HuH-7.5 (cell line): ENCODE measurements at regions not wholly inside any gene's neighbourhood (a gene's known extent, or its start where the extent isn't known, plus 50 kb on each side); places are given as distances from the start of the nearest gene placed in this dataset.
"Not testable (repeated sequence)": the region's sequence is repeated elsewhere in the genome, so short reads cannot be mapped to it uniquely, and the experiment has no call there.

ENCODE experiments used
- DNase-seq: peaks from one replicate; pipeline ENCODE4 v3.0.0; 2011; ENCODE audit warnings: low spot score

DNA sequence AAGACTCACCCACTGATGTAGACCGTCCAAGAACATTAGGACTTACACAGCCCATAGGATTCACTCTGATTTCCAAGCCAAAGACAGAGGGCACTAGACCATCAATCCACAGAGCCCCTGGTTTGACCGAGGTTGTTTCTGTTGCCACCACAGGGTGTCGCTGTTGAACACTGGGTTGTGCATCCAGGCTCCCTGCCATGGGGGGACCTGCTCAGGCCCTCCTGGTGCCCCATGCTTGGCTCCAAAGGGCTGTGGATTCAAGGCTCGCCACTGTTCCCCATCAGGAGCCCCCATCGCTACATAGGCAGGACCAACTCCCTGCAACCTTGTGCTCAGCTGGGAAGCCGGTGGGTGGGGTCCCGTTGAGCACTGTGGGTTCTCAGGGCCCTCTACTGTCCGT lies 128.0 kb upstream of the ANO1 start:
- peak; percentile 83 for DNase-seq

DNA sequence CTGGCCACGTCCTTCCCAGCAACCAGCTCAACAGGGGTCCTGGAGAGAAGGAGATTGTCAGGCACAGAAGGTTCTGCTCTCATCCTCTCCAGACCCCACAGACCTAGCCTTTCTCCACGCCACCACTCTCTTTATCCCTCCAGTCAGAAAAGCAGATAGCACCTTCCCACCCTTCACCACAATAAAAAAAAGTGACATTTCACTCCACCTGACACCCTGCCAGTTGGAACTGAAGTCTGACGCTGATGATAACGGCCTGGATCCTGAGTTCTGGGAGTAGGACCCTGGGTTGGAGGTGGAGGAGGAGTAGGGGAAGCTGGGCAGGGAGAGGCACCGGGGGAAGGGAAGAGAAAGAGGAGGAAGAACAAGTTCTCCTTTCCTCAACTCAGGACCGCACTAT lies 127.5 kb upstream of the ANO1 start:
- no peak for DNase-seq

DNA sequence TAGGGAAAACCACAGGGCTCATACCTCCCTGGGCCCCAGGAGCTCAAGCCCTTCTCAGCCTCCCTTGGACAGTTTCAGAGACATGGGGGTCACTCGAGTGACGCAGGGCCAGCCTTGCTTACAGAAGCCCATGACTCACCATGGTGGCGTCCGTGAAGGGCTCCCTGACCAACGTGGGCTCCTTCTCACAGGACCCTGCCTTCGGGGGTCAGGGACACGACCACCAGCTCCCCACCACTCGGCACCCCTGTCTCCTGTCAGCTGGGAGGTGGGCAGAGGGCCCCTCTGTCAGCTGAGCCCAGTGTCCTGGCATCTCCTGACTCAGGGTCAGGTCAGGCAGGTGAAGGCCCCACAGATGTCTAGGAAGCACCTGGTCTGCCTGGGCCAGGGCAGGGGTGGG lies 126.3 kb upstream of the ANO1 start:
- DNase-seq, result no peak

DNA sequence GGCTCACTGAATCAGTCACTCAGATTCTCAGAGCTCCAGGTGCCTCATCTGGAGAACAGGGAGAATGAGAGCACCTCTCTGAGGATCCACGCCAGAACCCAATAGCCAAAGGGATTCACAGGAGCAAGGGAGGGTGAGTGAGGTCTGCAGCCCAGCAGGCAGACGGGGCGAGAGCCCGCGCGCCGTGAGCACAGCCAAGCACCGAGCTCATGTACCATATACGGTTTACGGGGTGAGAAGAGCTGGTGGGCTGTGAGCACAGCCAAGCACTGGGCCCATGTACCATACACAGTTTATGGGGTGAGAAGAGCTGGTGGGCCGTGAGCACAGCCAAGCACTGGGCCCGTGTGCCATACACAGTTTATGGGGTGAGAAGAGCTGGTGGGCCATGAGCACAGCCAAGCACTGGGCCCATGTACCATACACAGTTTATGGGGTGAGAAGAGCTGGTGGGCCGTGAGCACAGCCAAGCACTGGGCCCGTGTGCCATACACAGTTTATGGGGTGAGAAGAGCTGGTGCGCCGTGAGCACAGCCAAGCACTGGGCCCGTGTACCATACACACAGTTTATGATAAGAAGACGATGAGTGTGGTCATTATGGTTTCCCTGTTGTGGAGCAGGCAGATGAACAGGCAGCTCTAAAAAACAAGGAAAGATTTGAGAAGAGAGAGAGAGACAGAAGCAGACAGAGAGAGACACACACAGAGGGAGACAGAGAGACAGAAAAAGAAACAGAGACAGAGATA lies 125.7 kb upstream of the ANO1 start:
- DNase-seq, result not testable (repeated sequence)

DNA sequence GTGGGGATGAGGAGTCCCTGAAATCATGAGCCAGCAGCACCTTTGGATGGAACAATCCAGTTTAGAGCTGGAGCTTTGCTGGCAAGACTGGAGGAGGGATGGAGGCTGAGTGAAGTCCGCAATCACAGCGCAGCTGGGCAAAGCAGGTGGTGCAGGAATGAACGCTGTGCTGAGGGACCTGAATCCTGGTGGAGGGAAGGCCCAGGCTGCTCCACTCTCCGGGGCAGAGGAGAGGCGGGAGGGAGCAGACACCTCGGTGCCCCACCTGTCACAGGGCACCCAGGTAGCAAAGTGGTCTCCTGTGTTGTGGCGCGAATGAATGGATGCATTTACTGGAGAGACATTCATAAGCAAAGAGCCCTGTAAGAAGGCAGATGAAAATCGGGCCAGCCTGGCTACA lies 124.8 kb upstream of the ANO1 start:
- no peak for DNase-seq

GRCh38 chr11:69954756-69955155 lies 123.4 kb upstream of the ANO1 start:
- no peak for DNase-seq

DNA sequence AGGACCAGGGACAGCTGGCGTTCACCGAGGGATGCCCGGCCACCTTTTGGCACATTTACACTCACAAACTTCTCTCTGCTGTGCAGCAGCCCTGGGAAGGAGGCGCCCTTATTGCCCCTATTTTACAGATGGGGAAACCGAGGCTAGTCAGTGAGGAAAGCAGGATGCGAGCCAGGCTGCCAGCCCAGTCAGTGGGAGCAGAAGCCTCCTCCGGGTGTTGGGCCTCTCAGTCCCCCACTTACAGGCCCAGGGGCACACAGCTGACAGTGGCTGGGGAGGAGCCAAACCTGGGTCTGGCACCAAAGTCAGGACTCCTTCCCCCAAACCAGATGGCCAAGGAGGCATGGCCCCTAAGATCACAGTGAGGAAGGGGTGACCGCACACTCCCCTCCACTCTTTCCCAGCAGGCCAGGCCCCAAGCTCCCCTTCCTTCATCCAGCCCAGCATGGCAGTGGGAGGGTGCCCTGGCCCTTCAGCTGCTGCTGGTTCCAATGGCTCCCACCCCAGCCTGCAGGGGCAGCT lies 121.4 kb upstream of the ANO1 start:
- DNase-seq, result no peak

DNA sequence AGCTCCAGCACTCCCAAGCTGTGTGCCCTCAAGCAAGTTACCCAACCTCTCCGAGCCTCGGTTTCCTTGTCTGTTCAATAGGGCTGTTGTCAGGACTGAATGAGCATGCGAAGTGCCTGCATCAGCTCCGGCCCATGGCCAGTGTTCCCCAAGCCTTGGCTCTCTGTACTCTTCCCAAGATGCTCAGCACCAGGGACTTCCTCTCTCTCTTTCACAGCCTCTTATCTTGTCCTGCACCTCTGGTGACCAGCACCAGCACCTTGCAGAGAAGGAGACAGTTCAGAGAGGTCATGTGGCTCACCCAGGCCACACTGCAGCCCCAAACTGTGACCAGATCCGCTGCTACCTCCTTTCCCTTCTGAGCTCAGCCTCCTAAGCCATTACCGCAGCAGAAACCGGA lies 120.3 kb upstream of the ANO1 start:
- DNase-seq, result no peak

GRCh38 chr11:69958308-69958707 lies 119.8 kb upstream of the ANO1 start:
- no peak for DNase-seq

DNA sequence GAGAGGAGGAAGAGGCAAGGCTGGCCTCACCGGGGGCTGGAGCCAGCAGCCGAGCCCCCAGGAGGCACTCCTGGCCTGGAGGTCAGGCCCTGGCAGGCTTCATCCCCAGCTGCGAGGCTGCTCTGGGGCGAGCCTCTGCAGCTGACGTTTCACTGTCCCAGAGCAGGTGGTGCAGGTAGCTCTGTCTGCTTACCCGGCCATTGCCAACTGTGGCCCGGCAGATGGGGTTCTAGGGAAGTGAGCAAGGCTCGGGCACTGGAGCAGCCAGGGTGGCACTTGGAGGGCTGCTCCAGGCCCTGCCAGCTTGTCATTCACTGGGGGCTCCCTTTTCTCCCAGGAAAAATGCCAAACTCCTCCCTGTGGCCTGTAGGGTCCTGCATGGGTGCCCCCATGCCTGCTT lies 118.7 kb upstream of the ANO1 start:
- DNase-seq, result no peak

GRCh38 chr11:69961738-69962137 lies 116.4 kb upstream of the ANO1 start:
- no peak for DNase-seq

DNA sequence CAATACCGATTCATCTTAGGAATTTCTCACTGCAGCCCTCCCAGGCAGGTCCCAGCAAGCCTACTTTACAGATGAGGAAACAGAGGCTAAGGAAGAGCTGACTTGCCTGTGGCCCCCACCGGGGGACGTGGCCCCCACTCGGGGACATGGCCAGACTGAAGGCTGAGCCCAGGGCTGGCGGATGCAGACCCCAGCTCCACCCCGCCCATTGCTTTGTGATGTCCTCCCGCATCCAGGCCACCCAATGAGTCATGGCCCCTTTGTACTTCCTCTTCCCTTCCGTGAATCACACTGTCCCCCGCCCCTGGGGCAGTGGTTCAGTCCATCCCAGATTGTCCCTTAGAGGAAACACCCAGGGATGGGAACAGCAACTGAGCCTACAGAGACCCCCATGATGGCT lies 116.0 kb upstream of the ANO1 start:
- DNase-seq, result no peak

DNA sequence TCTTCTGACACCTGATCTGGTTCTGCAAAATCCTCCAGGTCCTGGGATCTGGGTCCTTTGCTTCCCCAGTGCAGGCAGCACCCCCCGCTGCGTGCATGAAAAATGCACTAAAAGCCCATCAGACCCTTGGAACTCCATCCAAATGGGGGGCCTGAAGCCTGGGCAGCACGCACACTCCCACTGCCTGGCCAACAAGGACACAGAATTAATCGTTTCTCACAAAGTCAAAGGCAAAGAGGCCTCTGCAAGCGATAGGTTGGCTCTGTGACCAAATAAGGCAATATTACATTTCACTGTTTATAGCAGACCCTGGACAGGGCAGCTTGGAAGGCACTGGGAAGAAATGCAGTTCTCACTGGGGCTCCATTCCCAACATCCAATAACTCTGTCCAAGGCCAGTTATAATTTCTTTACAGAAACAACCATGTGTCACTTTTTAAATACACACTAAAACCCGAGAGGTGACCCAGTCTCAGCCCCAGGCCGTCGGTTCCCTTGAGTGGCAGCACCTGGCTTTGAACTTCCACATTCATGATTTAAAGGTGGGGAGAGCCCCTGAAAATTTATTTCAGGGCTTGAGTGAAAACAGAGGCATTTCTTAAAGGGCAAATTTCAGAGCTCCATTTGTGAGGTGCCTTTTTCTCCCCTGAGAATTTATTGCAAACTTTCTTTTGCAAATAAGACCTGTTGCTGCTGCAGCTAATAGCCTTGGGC lies 114.4 kb upstream of the ANO1 start:
- no peak for DNase-seq

GRCh38 chr11:69964247-69964643 lies 113.9 kb upstream of the ANO1 start:
- no peak for DNase-seq

DNA sequence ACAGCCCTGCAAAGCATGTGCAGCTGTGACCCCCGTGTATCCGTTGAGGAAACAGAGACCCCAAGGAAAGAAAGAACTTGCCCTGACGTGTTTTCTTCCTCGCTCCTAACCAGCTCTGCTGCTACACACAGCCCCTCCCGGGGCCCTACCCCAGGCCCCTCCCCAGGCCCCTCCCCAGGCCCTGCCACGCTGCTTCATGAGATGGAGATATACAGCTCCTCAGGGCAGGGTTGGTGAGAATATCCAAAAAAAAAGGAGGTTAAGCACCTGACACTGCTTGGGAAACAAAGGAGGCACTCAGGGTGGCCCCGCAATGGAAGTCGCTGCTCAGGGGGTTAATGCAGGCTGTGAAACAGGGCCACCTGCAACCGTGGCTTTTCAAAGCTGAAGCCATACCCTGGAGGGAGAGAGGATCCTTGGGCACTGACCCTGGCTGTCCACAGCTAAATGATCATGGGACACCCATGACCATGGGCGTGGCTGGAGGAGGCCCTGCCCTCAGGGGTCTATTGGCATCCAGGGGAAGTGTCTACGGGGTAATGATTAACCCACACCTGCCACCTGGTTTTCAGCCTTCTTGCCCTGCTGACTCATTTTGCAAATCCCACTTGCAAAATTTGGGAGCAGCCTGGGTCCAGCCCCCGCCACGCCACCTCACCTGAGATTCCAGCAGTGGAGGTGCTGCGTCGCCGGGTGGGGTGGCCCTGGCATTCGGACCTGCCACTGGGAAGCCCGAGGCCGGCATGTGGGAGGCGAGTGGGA lies 112.1 kb upstream of the ANO1 start:
- DNase-seq, result no peak

DNA sequence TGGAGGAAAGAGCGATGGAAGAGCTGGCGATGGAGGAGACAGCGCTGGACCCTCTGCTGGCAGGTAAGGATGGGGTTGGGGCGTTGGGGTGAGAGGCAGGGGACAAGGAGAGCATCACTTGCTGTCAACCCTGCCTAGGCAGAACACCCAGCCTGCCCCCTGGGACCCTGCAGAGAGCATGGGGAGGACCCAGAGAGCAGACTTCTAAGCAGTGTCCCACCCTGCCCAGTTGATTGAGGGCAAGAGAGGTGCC lies 111.6 kb upstream of the ANO1 start:
- DNase-seq, result no peak

GRCh38 chr11:69966910-69967483 lies 111.1 kb upstream of the ANO1 start:
- DNase-seq, result no peak

GRCh38 chr11:69967484-69967883 lies 110.6 kb upstream of the ANO1 start:
- no peak for DNase-seq

GRCh38 chr11:69968396-69969347 lies 109.4 kb upstream of the ANO1 start:
- DNase-seq, result no peak

GRCh38 chr11:69969890-69970784 lies 108.0 kb upstream of the ANO1 start:
- peak; percentile 97 for DNase-seq
